KG1 (cell line): ENCODE measurements at regions not wholly inside any gene's neighbourhood (a gene's known extent, or its start where the extent isn't known, plus 50 kb on each side); places are given as distances from the start of the nearest gene placed in this dataset.

ENCODE experiments used
- DNase-seq: peaks from one replicate; lab custom pipeline; 2025; lab: John Stamatoyannopoulos, UW

- DNase-seq: no peak
Measured at GRCh38 chr9:129283705-129284606, 105.9 kb upstream of the IER5L start.

GRCh38 chr9:129283291-129283691 lies 105.2 kb upstream of the IER5L start:
- DNase-seq: no peak

GRCh38 chr9:129282731-129283211 lies 104.7 kb upstream of the IER5L start:
- no peak for DNase-seq

- no peak for DNase-seq
Measured at GRCh38 chr9:129282272-129282671, 104.2 kb upstream of the IER5L start.

GRCh38 chr9:129281506-129282145 lies 103.6 kb upstream of the IER5L start:
- no peak for DNase-seq

GRCh38 chr9:129280623-129281271 lies 102.7 kb upstream of the IER5L start:
- DNase-seq: no peak

GRCh38 chr9:129280236-129280622 lies 102.2 kb upstream of the IER5L start:
- no peak for DNase-seq

GRCh38 chr9:129278391-129279237 lies 100.6 kb upstream of the IER5L start:
- DNase-seq: no peak

GRCh38 chr9:129276486-129277230 lies 98.6 kb upstream of the IER5L start:
- DNase-seq: no peak

GRCh38 chr9:129275626-129276247 lies 97.7 kb upstream of the IER5L start:
- DNase-seq: no peak

GRCh38 chr9:129273941-129274684 lies 96.1 kb upstream of the IER5L start:
- DNase-seq: no peak

GRCh38 chr9:129273136-129273895 lies 95.3 kb upstream of the IER5L start:
- DNase-seq: no peak

GRCh38 chr9:129272348-129273025 lies 94.4 kb upstream of the IER5L start:
- no peak for DNase-seq

- DNase-seq: no peak
Measured at GRCh38 chr9:129270903-129271431, 92.9 kb upstream of the IER5L start.

GRCh38 chr9:129270205-129270604 lies 92.1 kb upstream of the IER5L start:
- no peak for DNase-seq

- no peak for DNase-seq
Measured at GRCh38 chr9:129267141-129267540, 89.1 kb upstream of the IER5L start.

- DNase-seq: no peak
Measured at GRCh38 chr9:129266536-129266935, 88.5 kb upstream of the IER5L start.

GRCh38 chr9:129264388-129264787 lies 86.3 kb upstream of the IER5L start:
- DNase-seq: no peak
